HEK293T (cell line): ENCODE measurements at regions not wholly inside any gene's neighbourhood (a gene's known extent, or its start where the extent isn't known, plus 50 kb on each side); places are given as distances from the start of the nearest gene placed in this dataset.

Experiments
- CTCF ChIA-PET: fragments of 350-600 bp; formaldehyde crosslinking; extraction: SDS; loops from one replicate; lab custom pipeline; 2021; ENCODE audit warnings: antibody characterized with exemption, inconsistent platforms; lab: Yijun Ruan, JAX
- POLR2A ChIA-PET: fragments of 350-600 bp; formaldehyde crosslinking; extraction: SDS; loops from one replicate; lab custom pipeline; 2020; ENCODE audit warnings: antibody characterized with exemption, inconsistent platforms; lab: Yijun Ruan, JAX
- DNase-seq: peaks from one replicate; pipeline ENCODE4 v3.0.0; 2012; ENCODE audit warnings: mixed read lengths; ENCODE audit errors: extremely low spot score
- ARNT ChIP-seq: fragments of 450-650 bp; IDR thresholded peaks from 2 replicates; pipeline ENCODE4 v1.6.1; 2017; ENCODE audit warnings: mild to moderate bottlenecking
- BHLHE40 ChIP-seq: fragments of 450-650 bp; IDR thresholded peaks from 2 replicates; pipeline ENCODE4 v1.6.1; 2016; ENCODE audit warnings: mild to moderate bottlenecking, moderate library complexity, borderline replicate concordance
- CTBP1 ChIP-seq: fragments of 450-650 bp; IDR thresholded peaks from 2 replicates; pipeline ENCODE4 v1.6.1; 2016; ENCODE audit warnings: borderline replicate concordance
- ELF4 ChIP-seq: fragments of 450-650 bp; IDR thresholded peaks from 2 replicates; pipeline ENCODE4 v1.6.1; 2017; ENCODE audit warnings: antibody characterized with exemption
- FOXA1 ChIP-seq: fragments of 450-650 bp; IDR thresholded peaks from 2 replicates; pipeline ENCODE4 v1.6.1; 2016; ENCODE audit warnings: mild to moderate bottlenecking
- FOXK2 ChIP-seq: fragments of 450-650 bp; IDR thresholded peaks from 2 replicates; pipeline ENCODE4 v1.6.1; 2016; ENCODE audit warnings: mild to moderate bottlenecking
- FOXM1 ChIP-seq: fragments of 450-650 bp; IDR thresholded peaks from 2 replicates; pipeline ENCODE4 v1.6.1; 2017; ENCODE audit warnings: mild to moderate bottlenecking, borderline replicate concordance
- HDGF ChIP-seq: fragments of 450-650 bp; IDR thresholded peaks from 2 replicates; pipeline ENCODE4 v1.6.1; 2017; ENCODE audit warnings: antibody characterized with exemption, borderline replicate concordance
- L3MBTL2 ChIP-seq: fragments of 450-650 bp; conservative IDR thresholded peaks from 2 replicates; pipeline ENCODE4 v1.6.1; 2016; ENCODE audit warnings: mild to moderate bottlenecking
- LEF1 ChIP-seq: fragments of 450-650 bp; IDR thresholded peaks from 2 replicates; pipeline ENCODE4 v1.6.1; 2017; ENCODE audit warnings: mild to moderate bottlenecking, borderline replicate concordance
- NFRKB ChIP-seq: fragments of 450-650 bp; IDR thresholded peaks from 2 replicates; pipeline ENCODE4 v1.6.1; 2016; ENCODE audit warnings: mild to moderate bottlenecking, moderate library complexity
- SP1 ChIP-seq: fragments of 450-650 bp; IDR thresholded peaks from 2 replicates; pipeline ENCODE4 v1.6.1; 2017
- SUZ12 ChIP-seq: fragments of 450-650 bp; IDR thresholded peaks from 2 replicates; pipeline ENCODE4 v1.6.1; 2016; ENCODE audit warnings: mild to moderate bottlenecking
- TARDBP ChIP-seq: fragments of 450-650 bp; IDR thresholded peaks from 2 replicates; pipeline ENCODE4 v1.6.1; 2016
- ZNF384 ChIP-seq: fragments of 450-650 bp; IDR thresholded peaks from 2 replicates; pipeline ENCODE4 v1.6.1; 2016
- TF ChIP-seq, protein P1 (sequence below): fragments of 450-650 bp; IDR thresholded peaks from 2 replicates; pipeline ENCODE4 v1.6.1; 2016

DNA sequence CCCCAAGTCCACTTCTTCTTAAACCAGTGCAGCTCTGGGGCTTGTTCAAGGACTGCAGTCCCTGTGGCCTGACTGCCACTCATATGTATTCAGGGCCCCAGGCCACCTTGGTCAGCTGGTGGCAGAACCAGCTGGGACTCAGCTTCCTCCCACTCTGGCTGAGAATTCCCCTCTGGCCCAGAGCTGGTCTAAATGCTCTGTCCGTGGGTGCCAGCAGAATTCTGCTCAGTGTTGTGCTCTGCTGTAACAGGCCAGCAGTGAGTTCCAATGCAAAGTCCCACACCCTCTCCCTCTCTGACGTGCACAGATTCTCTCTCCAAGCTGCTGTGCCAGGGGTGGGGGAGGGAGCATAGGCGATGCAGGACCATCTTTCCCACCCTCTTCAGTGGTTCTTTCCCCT lies 210.4 kb upstream of the RGS6 start:
- no peak for DNase-seq
- ChIA-PET POLR2A (no interaction called here), CTCF (interaction anchor here (0.6 to 1.2 kb wide), 3 partner anchors 18 to 586 kb away, joined by 3 to 4 read pairs (median 3); no protein-coding TSS in a partner anchor)
- TF ChIP-seq NFRKB: no peak
- TF ChIP-seq TARDBP: no peak
- no peak for TF ChIP-seq FOXK2
- no peak for TF ChIP-seq ELF4
- no peak for TF ChIP-seq FOXM1
- TF ChIP-seq LEF1: no peak
- no peak for TF ChIP-seq CTBP1

DNA sequence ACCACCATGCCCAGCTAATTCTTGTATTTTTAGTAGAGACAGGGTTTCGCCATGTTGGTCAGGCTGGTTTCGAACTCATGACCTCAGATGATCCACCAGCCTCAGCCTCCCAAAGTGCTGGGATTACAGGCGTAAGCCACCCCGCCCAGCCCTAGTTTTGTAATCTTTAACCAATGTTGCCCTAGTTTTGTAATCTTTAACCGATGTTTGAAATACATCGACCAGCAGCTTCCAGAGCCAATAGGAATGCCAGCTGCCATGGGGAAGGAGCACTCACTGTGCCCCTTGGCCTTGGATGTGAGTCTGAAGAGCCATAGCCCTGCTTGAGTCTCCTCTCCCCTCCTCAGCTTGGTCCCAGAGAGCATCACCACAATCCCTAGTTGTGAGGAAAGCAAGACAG lies 209.3 kb upstream of the RGS6 start:
- POLR2A ChIA-PET: no interaction called here
- TF ChIP-seq FOXM1: no peak
- no peak for TF ChIP-seq FOXK2
- TF ChIP-seq, protein P1, sequence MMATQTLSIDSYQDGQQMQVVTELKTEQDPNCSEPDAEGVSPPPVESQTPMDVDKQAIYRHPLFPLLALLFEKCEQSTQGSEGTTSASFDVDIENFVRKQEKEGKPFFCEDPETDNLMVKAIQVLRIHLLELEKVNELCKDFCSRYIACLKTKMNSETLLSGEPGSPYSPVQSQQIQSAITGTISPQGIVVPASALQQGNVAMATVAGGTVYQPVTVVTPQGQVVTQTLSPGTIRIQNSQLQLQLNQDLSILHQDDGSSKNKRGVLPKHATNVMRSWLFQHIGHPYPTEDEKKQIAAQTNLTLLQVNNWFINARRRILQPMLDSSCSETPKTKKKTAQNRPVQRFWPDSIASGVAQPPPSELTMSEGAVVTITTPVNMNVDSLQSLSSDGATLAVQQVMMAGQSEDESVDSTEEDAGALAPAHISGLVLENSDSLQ: no peak
- no peak for TF ChIP-seq SP1
- no peak for TF ChIP-seq NFRKB
- CTCF ChIA-PET: no interaction called here
- no peak for DNase-seq

DNA sequence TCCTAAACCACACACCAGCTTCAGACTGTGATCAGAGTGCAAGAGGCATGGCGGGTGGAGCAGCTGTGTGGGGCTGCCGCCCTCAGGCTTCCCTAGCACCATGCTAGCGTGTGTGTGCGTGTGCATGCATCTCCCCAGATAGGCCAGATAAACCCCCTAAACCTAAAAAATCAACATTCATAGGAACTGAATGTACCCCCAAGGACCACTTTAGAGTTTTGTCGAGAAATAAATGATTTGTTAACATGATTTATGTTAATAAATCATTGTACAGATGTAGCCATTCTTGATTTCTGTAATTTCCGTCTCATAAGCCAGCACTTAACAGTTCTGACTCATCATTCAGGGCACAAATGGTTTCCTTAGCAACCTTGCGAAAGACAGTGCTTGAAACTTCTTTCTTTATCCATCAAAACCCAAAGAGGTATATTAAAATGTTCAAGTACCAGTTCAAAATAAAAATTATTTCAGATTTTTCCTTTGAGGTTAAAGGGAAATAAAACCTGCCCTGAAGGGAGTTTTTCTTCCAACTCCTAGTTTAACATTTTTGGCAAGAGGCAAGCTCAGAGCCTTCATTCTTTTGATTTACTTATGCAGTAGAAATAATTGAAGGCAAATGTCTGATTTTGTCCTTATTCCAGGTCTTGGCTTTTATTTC lies 206.2 kb upstream of the RGS6 start:
- TF ChIP-seq NFRKB (no peak), ARNT (no peak), ELF4 (no peak), L3MBTL2 (no peak), TARDBP (no peak), FOXK2 (no peak), SP1 (no peak), LEF1 (no peak), BHLHE40 (no peak), FOXA1 (no peak), ZNF384 (no peak), HDGF (no peak)
- TF ChIP-seq, protein P1: no peak
- POLR2A ChIA-PET: no interaction called here
- no peak for DNase-seq
- CTCF ChIA-PET: no interaction called here

DNA sequence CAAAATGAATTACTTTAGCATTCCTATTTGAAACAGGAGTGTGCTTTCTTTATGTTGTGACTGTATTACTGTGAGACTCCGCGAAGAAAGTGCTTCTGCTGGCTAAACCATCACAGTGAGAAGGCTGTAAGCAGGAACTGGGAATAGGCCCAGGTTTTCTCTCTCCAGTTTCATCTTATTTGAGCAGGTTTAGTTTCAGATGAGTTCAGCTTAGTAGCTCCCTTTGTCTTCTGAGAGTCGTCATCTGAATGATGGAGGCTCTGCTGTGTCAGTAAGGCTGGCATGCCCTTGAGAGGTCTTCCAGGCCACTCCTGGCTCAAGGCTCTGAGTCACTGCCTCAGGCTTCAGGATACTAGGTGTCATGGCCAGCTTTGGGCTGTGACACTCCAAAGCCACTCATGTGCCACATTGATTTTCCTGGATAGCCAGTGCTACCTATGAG lies 205.6 kb upstream of the RGS6 start:
- CTCF ChIA-PET: no interaction called here
- no peak for TF ChIP-seq BHLHE40
- TF ChIP-seq HDGF: no peak
- no peak for TF ChIP-seq FOXM1
- TF ChIP-seq SP1: no peak
- TF ChIP-seq ELF4: no peak
- TF ChIP-seq, protein P1: no peak
- no peak for TF ChIP-seq LEF1
- TF ChIP-seq L3MBTL2: no peak
- TF ChIP-seq ZNF384: no peak
- TF ChIP-seq NFRKB: no peak
- no peak for TF ChIP-seq ARNT
- no peak for DNase-seq
- POLR2A ChIA-PET: no interaction called here

DNA sequence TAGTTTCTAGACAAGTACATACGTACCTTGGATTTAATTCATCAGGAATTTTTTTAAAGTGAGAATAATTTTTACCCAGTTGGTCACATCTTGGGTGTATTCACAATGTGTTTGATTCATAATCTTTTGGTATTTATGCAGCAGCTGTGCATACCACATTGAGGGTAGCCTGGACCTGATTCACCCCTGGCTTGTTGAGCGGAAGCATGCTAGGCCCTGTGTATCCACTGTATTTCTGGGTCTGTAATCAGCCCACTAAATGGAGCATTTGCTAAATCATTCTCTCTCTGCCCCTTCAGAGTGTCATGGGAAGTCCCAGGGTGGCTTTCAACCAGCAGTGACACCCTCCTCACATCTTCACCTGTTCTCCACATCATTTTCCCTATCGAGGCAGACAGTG lies 203.8 kb upstream of the RGS6 start:
- POLR2A ChIA-PET: no interaction called here
- no peak for TF ChIP-seq ZNF384
- no peak for TF ChIP-seq ELF4
- no peak for TF ChIP-seq LEF1
- no peak for TF ChIP-seq FOXA1
- TF ChIP-seq CTBP1: no peak
- TF ChIP-seq ARNT: no peak
- no peak for TF ChIP-seq BHLHE40
- no peak for TF ChIP-seq SP1
- TF ChIP-seq SUZ12: no peak
- no peak for TF ChIP-seq NFRKB
- TF ChIP-seq TARDBP: no peak
- TF ChIP-seq, protein P1: no peak
- no peak for TF ChIP-seq FOXM1
- no peak for TF ChIP-seq FOXK2
- TF ChIP-seq HDGF: no peak
- no peak for DNase-seq
- CTCF ChIA-PET: no interaction called here

DNA sequence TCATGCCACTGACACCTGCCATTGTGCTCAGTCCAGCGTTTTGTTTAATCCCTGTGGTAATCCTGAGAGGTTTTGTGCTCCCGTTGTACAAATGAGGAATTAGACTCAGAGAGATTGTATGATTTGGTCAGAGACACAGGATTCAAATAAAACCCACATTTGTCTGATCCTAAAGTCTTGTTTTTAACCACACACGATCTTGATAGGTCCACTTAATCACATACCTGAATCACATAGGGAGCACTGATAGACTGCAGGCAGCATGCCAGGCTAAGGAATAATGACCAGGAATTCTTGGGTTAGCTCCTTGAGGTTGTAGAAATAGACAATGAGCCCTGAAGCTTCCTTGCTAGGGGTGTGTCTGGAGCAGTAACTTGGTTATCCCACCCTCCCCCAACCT lies 202.6 kb upstream of the RGS6 start:
- ChIA-PET POLR2A (no interaction called here), CTCF (no interaction called here)
- TF ChIP-seq NFRKB (no peak), L3MBTL2 (no peak), SP1 (no peak), TARDBP (no peak), FOXM1 (no peak), CTBP1 (no peak), LEF1 (no peak), ARNT (no peak), HDGF (no peak), ELF4 (no peak), BHLHE40 (no peak), SUZ12 (no peak), FOXK2 (no peak)
- DNase-seq: no peak
